Spleen (tissue), 7 donors: ENCODE measurements at regions not wholly inside any gene's neighbourhood (a gene's known extent, or its start where the extent isn't known, plus 50 kb on each side); places are given as distances from the start of the nearest gene placed in this dataset.

Experiments used
- POLR2A ChIP-seq, 3 donors: fragments of 450-650 bp; IDR thresholded peaks; one replicate each; pipeline ENCODE4 v1.5.1; 2017; ENCODE audit warnings: antibody characterized with exemption in 3 of 3, mild to moderate bottlenecking in 1 of 3
- TF ChIP-seq, protein P1 (sequence below), 11 experiments: fragments of 200-600 bp in 7 of 11; fragments of 450-650 bp in 4 of 11; sonication (generic) in 4 of 11; IDR thresholded peaks in 8 of 11; conservative IDR thresholded peaks in 3 of 11; 1 replicate in 7 of 11; 2 replicates in 4 of 11; pipeline versions ENCODE4 v1.4.0 to v1.8.0; 2016 to 2021; ENCODE audit warnings: antibody characterized with exemption in 11 of 11, inconsistent platforms in 4 of 11, mild to moderate bottlenecking in 1 of 11
- donor health status: DM: no; HTN: no; CAD: no; lungs with moderate emphysema.
- donor health status: DM: no; HTN: no; CAD: no.
- donor health status: DM: no; HTN: no; CAD: no.

DNA sequence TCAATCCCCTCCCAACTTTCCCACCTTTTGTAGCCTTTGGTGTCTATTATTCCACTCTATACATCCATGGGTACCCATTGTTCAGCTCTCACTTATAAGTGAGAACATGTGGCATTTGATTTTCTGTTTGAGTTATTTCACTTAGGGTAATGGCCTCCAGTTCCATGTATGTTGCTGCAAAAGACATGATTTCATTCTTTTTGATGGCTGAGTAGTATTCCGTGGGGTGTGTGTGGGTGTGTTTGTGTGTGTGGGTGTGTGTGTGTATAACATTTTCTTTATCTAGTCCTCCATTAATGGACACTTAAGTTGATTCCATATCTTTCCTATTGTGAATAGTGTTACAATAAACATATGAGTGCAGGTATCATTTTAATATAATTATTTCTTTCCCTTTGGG lies 157.5 kb upstream of the FSTL4 start:
- TF ChIP-seq POLR2A (IDR thresholded peaks at IDR 0.05): no peak
- TF ChIP-seq, protein P1, sequence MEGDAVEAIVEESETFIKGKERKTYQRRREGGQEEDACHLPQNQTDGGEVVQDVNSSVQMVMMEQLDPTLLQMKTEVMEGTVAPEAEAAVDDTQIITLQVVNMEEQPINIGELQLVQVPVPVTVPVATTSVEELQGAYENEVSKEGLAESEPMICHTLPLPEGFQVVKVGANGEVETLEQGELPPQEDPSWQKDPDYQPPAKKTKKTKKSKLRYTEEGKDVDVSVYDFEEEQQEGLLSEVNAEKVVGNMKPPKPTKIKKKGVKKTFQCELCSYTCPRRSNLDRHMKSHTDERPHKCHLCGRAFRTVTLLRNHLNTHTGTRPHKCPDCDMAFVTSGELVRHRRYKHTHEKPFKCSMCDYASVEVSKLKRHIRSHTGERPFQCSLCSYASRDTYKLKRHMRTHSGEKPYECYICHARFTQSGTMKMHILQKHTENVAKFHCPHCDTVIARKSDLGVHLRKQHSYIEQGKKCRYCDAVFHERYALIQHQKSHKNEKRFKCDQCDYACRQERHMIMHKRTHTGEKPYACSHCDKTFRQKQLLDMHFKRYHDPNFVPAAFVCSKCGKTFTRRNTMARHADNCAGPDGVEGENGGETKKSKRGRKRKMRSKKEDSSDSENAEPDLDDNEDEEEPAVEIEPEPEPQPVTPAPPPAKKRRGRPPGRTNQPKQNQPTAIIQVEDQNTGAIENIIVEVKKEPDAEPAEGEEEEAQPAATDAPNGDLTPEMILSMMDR (IDR thresholded peaks at IDR 0.05 in 8 of 11, conservative IDR thresholded peaks at IDR 0.05 in 3 of 11): no peak
